ENCODE measurements at regions not wholly inside any gene's neighbourhood (a gene's known extent, or its start where the extent isn't known, plus 50 kb on each side); places are given as distances from the start of the nearest gene placed in this dataset.

GRCh38 chr10:65845916-65846315 is 1079.9 kb upstream of the LRRTM3 start:
- ATAC-seq, result no peak
- no peak for TF ChIP-seq CTCF (IDR thresholded peaks at IDR 0.05)
- intact Hi-C loops (cut with DNase I, micrococcal nuclease), result no loop called here
- no peaks in the 10 kb centered on the region for H3K4me1 ChIP-seq (ENCODE audit: low read depth)
- H3K9me3 ChIP-seq, result no peaks in the 10 kb centered on the region
- H3K4me3 ChIP-seq, result no peak overlapping the region
- H3K36me3 ChIP-seq (ENCODE audit: low read depth), result no peaks in the 10 kb centered on the region
- DNase-seq, result no peak

- ATAC-seq (no peak), DNase-seq (no peak)
- no peaks in the 10 kb centered on the region for H3K9me3 ChIP-seq
- H3K4me3 ChIP-seq, result no peak overlapping the region
- no peaks in the 10 kb centered on the region for H3K4me1 ChIP-seq (ENCODE audit: low read depth)
- H3K36me3 ChIP-seq (ENCODE audit: low read depth), result no peaks in the 10 kb centered on the region
- TF ChIP-seq CTCF (IDR thresholded peaks at IDR 0.05), result no peak
- intact Hi-C loops (cut with DNase I, micrococcal nuclease), result no loop called here
These were observed 1079.3 kb upstream of the LRRTM3 start for GRCh38 chr10:65846541-65846940.

GRCh38 chr10:65846949-65847348 is 1078.9 kb upstream of the LRRTM3 start:
- H3K4me3 ChIP-seq, result no peak overlapping the region
- H3K4me1 ChIP-seq (ENCODE audit: low read depth), result no peaks in the 10 kb centered on the region
- H3K9me3 ChIP-seq, result no peaks in the 10 kb centered on the region
- DNase-seq, result no peak
- intact Hi-C loops (cut with DNase I, micrococcal nuclease), result no loop called here
- TF ChIP-seq CTCF (IDR thresholded peaks at IDR 0.05), result no peak
- ATAC-seq, result no peak
- no peaks in the 10 kb centered on the region for H3K36me3 ChIP-seq (ENCODE audit: low read depth)

GRCh38 chr10:65847436-65848230 is 1078.2 kb upstream of the LRRTM3 start:
- no peak for TF ChIP-seq CTCF (IDR thresholded peaks at IDR 0.05)
- H3K9me3 ChIP-seq, result no peaks in the 10 kb centered on the region
- no peak for DNase-seq
- no peak for ATAC-seq
- H3K4me1 ChIP-seq (ENCODE audit: low read depth), result no peaks in the 10 kb centered on the region
- intact Hi-C loops (cut with DNase I, micrococcal nuclease), result no loop called here
- no peak overlapping the region for H3K4me3 ChIP-seq
- H3K36me3 ChIP-seq (ENCODE audit: low read depth), result no peaks in the 10 kb centered on the region

GRCh38 chr10:65858841-65859240 is 1067.0 kb upstream of the LRRTM3 start:
- H3K9me3 ChIP-seq, result no peaks in the 10 kb centered on the region
- H3K4me1 ChIP-seq (ENCODE audit: low read depth), result no peaks in the 10 kb centered on the region
- intact Hi-C loops (cut with DNase I, micrococcal nuclease), result no loop called here
- TF ChIP-seq CTCF (IDR thresholded peaks at IDR 0.05), result no peak
- ATAC-seq, result no peak
- H3K4me3 ChIP-seq, result no peak overlapping the region
- DNase-seq, result no peak
- no peaks in the 10 kb centered on the region for H3K36me3 ChIP-seq (ENCODE audit: low read depth)
